Fibroblast of skin of right quadriceps (primary cell): ENCODE measurements at regions not wholly inside any gene's neighbourhood (a gene's known extent, or its start where the extent isn't known, plus 50 kb on each side); places are given as distances from the start of the nearest gene placed in this dataset.

Experiments
- DNase-seq: peaks from one replicate; pipeline ENCODE4 v3.0.0-alpha.2; 2013

DNA sequence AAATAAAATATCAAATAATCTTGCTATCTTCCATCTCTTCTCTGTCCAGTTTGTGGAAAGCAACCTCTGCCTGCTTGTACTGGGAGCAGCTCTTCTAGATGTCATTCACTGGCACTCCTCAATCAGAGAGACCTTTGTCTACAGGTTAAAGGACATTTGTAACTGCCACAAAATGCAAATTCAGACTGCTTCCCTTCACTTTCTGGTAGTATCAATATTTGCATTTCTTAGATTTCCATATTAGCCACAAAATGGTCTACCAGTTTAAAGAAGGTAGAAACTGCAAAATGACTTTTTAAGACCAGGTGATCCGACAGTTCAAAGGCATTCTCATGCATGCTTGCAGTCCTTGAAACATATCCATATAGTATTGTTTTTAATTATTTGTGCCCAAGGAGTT is 51.7 kb upstream of the RCN1 start:
- DNase-seq: no peak

GRCh38 chr11:32034680-32035079 is 56.2 kb upstream of the RCN1 start:
- DNase-seq: peak; percentile 65

DNA sequence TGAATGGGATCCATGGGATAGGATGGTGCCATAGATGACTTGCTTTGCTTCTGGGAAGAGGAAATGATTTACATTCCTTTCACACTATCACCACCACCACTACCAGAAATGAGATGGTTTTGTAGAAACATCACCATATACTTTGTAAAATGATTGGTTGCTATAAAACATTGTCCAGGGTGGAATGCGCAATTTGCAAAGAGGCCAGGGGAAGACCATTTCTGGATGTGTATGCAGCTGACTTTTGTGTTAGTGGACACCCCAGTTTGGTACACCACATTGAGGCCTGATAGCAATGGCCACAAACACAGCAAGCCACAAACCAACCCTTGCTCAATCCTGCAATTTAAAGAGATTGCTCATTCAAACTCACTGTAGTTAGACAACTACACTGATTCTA is 56.7 kb upstream of the RCN1 start:
- peak; percentile 99 for DNase-seq

- peak; percentile 41 for DNase-seq
Measured at GRCh38 chr11:32033491-32033890, 57.4 kb upstream of the RCN1 start.

- no peak for DNase-seq
Measured at GRCh38 chr11:32033067-32033466, 57.8 kb upstream of the RCN1 start.

DNA sequence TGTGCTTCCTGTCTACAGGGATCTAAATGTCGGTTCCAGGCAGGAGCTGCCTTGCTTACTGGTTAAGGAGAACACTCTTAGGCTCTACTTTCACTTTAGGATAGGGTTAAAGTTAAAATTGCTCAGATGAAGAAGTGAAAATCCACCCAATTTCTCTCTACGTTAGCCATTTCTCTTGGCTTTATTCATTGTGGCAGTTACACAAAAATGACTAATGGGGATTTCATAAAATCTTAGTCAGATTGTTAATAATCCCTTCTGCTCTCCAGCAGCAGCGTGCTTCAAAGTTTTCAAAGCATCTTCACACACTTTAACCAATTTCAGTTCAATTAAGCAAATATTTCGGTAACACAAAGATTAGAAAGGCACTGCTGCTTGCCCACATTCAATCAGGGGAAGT is 58.4 kb upstream of the RCN1 start:
- DNase-seq: no peak

DNA sequence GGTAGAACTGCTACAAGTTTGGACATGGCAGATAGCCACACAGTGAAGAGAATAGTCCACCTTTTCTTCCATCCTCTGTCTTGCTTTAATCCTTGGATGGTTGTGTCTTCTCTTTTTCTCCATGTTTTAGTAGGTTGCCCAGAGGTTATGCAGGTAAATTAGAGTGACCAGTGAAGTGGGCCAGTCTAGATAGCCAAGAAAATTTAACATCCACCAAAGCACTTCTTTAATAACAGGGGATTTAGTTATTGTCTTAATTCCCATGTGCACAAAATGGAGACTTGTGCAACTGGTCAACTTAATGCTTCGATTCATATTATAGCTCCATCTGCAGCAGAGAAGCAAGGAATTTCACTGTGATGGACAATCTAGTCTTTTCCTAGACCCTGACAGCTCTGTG is 58.8 kb upstream of the RCN1 start:
- no peak for DNase-seq

DNA sequence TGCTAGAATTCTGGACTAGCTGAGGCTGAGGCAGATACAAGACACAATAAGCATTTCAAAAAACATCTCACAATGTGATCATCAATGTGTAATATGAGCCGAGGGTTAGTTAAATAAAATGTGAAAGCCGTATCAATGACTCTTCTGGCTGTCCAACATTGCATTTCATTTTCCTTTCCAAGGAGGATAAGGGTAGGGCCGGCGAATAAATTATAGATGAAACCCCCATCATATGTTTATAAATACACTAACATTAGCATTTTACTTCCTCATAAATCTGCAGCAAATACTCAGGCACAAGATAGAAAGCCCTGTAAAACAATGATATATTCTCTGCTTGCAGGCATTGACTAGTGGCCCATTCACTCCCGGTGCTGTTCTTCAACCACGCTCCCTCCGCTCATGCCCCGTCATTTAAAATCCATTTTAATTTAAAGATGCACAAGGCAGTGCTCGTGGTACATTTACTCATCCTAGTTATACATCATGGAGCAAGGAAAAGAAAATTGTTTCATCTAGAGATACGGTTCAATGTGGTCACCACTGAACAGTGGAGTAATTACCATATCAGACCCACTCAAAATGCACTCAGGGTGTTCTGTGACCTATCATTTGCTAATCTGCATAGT is 59.9 kb upstream of the RCN1 start:
- no peak for DNase-seq

- DNase-seq: peak; percentile 48
Measured at GRCh38 chr11:32029721-32030120, 61.2 kb upstream of the RCN1 start.

DNA sequence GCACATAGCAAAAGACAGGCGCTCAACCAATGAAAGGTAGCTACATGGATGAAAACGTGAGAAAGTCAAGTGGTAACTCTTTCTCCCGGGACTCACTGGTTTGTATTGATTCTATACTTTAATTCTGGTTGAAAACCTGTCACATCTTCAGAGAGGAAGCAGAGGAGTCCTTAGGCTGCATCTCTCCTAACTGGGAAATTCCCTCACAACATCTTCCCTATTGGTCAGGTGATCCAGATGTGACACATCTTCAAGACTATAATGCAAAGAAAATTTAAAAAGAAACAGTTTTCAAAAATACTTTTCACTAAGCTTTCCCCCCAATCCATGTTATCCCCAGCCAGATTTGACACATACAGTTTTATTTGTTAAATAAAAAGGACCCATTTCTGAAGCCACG is 62.7 kb upstream of the RCN1 start:
- DNase-seq: no peak

DNA sequence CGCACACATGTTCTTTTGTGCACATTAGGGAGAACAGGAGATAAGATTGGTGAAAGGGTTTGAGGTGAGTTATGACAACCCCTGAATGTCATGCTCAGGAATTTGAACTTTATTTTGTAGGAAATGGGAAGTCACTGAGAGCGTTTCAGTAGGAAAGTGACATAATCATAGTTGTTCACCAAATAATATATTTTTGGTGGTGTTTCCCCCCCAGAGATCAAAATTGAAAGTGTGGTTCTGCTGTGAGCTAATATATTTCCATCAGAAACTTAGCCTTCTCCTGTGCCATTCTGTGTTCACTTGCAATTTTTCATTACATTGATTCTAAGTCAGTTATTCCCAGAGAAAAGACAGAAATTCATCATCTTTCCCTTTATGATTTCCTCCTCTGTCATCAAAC is 64.1 kb upstream of the RCN1 start:
- no peak for DNase-seq

GRCh38 chr11:32024948-32025347 is 65.9 kb upstream of the RCN1 start:
- no peak for DNase-seq

DNA sequence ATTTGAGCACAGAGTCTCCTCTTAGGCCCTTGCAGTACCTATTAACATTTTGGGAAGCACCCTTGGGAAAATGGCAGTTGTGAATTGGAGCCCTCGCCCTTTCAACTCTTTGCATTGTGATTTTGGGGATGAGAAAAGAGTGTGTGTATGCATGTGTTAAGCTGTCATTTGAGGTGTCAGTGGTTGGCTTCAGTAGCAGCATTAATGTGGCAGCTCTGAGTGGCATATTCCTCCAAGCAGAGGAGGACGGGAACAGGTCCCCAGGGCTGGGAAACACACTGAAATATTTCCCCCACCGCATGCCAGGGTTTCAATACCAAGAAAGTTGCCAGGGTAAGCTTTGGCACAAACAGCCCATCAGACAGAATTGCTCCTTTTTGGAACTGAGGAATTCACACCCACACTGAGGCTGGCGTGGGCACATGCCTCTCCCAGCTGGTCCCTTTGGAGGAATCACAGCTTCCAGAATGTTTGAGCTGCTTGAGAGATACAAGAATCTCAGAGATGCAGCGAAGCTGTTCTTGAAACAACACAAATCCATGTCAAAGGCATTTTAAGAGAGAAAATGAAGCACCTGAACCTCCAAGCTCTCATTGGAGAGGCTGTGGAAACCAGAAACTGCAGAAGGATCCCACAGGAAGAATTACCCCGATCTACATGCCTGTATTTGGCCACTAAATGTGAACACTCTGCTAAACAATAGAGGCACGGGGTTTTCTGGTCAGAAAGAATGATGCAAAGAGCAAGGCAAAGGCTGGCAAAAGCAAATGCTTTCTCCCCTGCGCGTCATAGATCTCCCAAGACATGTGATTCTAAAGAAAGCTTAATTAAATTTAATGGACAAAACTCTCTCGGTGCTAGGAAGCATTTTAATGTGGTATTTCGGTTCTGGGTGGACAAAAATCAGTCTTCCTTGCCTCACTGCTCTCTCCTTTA is 67.2 kb upstream of the RCN1 start:
- no peak for DNase-seq

- DNase-seq: no peak
Measured at GRCh38 chr11:32018672-32019071, 72.2 kb upstream of the RCN1 start.

- DNase-seq: no peak
Measured at GRCh38 chr11:32016111-32016510, 74.8 kb upstream of the RCN1 start.

- DNase-seq: no peak
Measured at GRCh38 chr11:32015427-32015826, 75.4 kb upstream of the RCN1 start.

DNA sequence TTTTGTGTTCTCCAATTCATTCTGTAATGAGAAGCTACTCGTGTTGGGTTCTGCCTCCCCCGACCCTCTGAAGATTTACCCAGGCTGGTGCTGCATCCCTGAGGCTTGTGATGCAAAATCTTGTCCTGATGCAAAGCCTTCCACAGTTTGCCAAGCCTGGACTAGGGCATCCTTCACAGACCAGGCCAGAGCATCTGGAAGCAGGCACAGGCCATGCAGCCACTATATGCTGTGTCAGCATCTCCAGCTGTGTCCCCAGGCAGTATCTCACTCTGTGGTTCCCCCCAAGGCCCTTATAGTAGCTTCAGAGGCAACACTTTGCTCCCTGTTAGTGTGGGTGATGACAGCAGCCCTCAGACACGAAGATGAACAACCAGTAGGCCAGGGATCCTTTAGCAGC is 77.3 kb upstream of the RCN1 start:
- no peak for DNase-seq

GRCh38 chr11:32012049-32012448 is 78.8 kb upstream of the RCN1 start:
- DNase-seq: no peak

- DNase-seq: no peak
Measured at GRCh38 chr11:32008880-32009551, 81.9 kb upstream of the RCN1 start.

DNA sequence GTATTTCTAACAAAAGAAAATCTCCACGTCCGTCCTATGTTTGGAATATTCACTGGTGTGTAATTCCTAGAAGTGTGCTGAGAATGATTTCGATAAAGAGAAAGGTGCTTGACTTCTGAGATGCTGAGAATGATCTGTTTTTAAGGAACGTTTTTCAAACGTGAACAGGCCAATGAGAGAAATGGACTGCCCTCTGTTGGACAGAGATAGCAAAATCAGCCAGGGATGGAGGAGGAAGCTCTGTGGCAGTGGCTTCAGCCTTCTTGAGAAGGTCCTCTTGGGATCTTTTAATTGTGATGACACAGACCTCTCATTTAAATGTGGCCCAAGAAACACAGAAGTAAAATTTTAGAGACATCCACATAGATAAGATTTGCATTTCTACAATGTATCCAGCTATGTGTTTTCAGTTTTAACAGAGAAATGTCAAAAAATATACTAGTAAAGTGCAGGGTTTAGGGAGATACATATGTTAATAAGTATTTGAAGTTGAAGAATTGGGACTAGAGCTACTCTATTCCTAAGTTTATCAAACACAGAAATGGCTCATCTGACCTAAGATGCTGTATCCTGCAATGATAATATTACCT is 84.0 kb upstream of the RCN1 start:
- DNase-seq: peak; percentile 47

DNA sequence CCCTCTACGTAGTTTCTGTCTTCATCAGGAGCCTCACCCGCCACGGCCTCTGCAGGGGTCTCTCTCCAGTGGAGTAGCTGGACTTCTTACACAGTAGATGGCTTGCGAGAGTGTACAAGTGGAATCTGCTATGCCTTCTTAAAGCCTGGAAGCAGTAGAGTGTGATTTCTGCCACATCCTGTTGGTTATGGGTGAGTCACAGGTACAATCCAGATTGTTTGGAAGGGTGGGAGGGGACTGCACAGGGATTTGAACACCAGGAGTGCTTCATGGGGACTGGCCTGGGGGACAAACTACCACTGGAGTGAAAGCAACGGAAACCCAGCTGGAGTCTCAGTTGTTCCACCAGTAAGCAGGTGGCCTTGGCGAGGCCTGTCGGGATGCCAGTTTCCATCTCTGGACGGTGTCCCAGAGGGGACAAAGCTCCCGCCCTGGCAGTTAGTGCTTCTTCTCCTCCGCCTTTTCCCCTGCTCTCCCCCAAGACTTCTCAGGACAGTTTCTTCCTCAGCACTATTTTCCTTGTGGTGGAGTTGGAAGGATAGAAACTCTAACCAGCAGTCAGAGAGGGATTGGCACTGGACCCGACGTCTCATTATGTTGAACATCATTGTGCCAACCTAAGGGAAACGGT is 85.0 kb upstream of the RCN1 start:
- DNase-seq: peak; percentile 54

DNA sequence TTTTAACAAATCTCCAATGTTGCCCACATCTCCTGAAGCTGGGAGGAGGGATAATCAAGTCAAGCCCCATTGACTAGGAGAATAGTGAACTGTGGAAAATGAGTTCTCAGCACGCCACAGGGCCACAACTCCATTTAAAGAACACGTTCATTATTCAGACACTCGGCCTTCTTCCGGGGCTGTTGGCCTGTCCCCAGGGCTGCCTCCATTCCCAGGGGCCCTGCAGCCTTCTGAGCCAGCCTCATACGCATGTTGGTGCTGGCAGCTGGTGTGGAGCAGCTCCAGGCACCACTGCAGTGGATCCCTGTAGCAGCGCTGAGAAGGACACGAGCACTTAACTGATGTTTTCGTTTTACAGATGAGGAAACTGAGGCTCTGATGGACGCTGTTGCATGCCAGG is 87.5 kb upstream of the RCN1 start:
- no peak for DNase-seq

DNA sequence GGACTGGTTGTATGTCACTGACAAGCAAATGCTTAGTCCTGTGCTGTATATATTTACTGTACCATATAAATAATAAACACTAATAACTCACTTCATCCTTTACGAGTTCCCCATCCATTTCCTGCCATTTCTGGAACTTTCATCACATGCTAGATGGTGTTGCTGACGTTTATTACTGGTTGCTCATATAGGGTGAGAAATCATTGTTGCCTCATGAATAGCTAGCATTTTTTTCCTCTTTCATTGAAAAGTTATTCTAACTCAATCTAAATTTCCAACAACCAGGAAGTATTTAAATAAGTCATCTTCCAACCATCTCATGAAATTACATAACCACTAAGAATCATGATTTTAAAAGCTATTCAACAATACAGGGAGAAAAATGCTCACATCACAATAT is 88.6 kb upstream of the RCN1 start:
- DNase-seq: peak; percentile 14
